ENCODE measurements at regions not wholly inside any gene's neighbourhood (a gene's known extent, or its start where the extent isn't known, plus 50 kb on each side); places are given as distances from the start of the nearest gene placed in this dataset.

DNA sequence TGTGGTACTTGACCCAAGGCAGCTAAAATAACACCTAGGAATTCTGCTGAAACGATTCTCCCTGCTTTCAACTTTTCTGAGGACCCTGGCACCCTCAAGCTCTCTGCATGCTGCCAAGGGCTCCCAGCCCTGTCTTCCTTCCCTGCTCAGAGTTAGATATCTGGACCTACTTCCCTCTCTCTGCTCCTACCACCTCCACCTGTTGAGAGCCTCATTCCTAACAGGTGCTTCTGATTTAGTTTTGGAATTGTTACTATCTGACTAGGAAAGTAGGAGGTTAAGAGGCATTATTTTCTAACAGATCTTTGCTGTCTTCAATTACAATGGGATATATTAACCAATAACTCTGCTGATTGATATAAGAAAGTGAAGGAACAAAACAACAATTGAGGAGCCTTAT is 253.8 kb downstream of the FZD1 start:
- H3K4me3 Mint-ChIP-seq, result no peak overlapping the region
- no peaks in the 10 kb centered on the region for H3K4me1 Mint-ChIP-seq (ENCODE audit: low read depth)
- no peak for DNase-seq (ENCODE audit: low spot score)
- H3K27ac Mint-ChIP-seq, result no peak overlapping the region
- no peaks in the 10 kb centered on the region for H3K27me3 Mint-ChIP-seq (ENCODE audit: low read depth)
- H3K36me3 Mint-ChIP-seq (ENCODE audit: low read depth), result no peaks in the 10 kb centered on the region
- H3K9me3 Mint-ChIP-seq, result no peaks in the 10 kb centered on the region

DNA sequence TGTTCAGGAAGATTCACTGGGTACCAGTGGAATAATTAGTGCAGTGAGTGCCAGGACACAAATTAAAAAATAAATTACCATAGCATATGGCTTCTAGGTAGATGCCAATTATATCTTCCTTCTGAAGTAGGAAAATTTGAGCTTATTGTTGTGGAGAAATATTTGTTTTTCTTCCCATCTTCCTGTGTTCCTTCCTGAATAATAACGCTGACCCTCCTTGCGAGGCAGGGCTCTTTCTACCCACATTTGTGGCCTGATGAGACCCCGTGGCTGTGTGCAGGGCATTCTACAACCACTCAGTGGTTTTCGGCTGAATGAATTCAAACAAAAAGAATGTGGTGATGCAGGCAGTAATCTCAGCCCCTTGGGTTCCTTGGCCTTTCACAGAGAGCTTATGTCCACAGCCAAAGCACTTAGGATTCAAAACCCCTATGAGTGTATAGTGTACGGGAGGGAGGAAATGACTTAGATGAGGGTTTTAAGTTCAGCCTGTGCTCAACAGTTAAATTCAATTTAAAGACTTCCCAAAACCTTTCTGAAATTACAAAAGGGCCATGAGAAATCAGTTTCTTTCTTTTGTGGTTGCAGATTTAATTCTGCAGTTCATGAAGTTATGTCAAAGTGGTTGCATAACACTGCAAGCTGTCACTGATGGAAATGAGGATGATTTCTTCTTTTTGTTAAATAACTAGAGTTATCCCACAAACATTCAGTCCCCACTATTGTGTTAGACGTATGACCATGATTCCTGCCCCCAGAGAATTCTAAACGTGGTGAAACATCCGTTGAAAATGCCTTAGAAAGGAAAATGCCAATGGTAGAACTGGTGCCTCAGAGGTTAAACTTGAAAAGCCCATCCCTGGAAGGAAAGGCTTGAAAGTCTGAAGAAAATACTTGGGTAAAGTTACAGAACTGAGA is 255.3 kb downstream of the FZD1 start:
- H3K27ac Mint-ChIP-seq, result no peak overlapping the region
- H3K4me3 Mint-ChIP-seq, result no peak overlapping the region
- H3K36me3 Mint-ChIP-seq (ENCODE audit: low read depth), result no peaks in the 10 kb centered on the region
- H3K27me3 Mint-ChIP-seq (ENCODE audit: low read depth), result no peaks in the 10 kb centered on the region
- H3K4me1 Mint-ChIP-seq (ENCODE audit: low read depth), result no peaks in the 10 kb centered on the region
- H3K9me3 Mint-ChIP-seq, result no peaks in the 10 kb centered on the region
- no peak for DNase-seq (ENCODE audit: low spot score)

DNA sequence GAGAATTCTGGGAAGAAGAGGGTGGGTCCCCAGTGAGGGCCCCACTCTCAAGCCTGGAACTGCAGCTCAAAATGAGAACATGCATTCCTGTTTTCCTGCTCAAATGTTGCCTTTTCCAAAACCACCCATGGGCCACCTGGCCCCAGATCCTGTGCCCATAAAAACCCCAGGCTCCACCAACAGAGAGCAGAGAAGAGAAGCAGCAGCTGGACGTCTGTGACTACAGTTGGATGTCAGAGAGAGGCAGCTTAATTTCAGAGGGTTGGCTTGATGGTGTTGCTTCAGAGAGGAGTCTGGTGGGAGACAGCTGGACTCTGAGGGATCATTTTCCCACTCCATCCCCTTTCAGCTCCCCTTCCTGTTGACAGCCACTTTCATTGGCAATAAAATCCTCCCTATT is 256.4 kb downstream of the FZD1 start:
- Mint-ChIP-seq H3K36me3 (ENCODE audit: low read depth) (no peaks in the 10 kb centered on the region), H3K4me3 (no peak overlapping the region), H3K9me3 (no peaks in the 10 kb centered on the region), H3K27ac (no peak overlapping the region), H3K4me1 (ENCODE audit: low read depth) (no peaks in the 10 kb centered on the region), H3K27me3 (ENCODE audit: low read depth) (no peaks in the 10 kb centered on the region)
- no peak for DNase-seq (ENCODE audit: low spot score)

DNA sequence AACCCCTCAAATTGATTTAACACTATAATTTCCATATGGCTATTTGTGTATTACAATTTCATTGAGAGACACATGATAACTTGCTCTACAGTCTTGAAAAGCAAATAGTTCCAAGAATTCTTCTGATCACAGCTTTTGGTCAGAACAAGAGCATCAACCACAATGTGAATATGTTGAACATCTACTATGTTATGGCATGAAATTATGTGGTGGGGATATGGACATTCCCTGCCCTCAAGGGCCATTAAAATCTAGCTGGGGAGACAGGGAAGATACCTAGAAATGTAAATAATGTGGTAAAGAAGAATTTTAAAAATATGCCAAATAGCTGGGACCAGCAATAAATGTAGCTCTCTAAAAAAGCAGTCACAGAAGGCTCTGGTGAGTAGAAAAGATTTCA is 262.2 kb downstream of the FZD1 start:
- H3K9me3 Mint-ChIP-seq, result peaks cover 17% of the 10 kb centered on the region
- DNase-seq (ENCODE audit: low spot score), result no peak
- no peaks in the 10 kb centered on the region for H3K27me3 Mint-ChIP-seq (ENCODE audit: low read depth)

DNA sequence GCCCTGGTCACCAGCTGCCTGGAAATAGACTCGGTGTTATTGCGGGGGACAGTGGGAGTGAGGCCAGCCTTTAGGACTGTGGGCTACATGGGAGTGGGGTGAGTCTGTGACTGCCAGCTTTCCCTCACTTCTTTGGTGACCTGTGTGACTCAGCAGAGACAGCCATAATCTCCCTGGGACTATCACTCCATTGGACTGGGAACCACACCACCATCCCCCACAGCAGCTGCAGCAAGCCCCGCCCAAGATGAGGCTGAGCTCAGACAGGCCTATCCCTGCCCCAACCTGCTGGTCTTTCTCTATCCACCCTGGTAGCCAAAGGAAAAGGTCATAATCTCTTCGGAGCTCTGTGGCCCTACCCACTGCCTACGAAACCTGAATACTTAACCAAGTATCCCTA is 263.2 kb downstream of the FZD1 start:
- Mint-ChIP-seq H3K27me3 (ENCODE audit: low read depth) (no peaks in the 10 kb centered on the region), H3K4me1 (ENCODE audit: low read depth) (no peaks in the 10 kb centered on the region)

More for the DNA sequence above, 262.2 kb downstream of the FZD1 start:
- Mint-ChIP-seq H3K4me3 (no peak overlapping the region), H3K4me1 (ENCODE audit: low read depth) (no peaks in the 10 kb centered on the region), H3K36me3 (ENCODE audit: low read depth) (no peaks in the 10 kb centered on the region), H3K27ac (no peak overlapping the region)

DNA sequence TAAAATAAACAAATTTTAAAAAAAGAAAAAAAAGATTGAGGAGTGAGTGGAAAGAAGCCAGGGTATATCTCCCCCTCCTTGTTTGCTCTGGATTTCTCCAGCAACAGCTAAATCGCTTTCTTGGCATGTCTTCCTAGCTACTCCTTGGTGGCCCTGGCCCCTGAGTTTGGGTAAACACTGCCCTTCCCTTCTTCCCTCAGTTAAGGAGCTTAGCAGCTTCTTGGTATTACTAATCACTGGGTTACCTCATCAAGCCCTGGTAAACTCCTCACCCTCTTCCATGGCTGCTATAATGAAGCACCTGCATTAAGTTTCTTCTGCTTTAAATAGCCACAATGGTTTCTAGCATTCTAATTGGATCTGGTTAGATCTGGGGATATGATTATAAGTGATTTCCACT is 269.8 kb downstream of the FZD1 start:
- Mint-ChIP-seq H3K27ac (no peak overlapping the region), H3K9me3 (peaks cover 19% of the 10 kb centered on the region), H3K36me3 (ENCODE audit: low read depth) (no peaks in the 10 kb centered on the region), H3K27me3 (ENCODE audit: low read depth) (no peaks in the 10 kb centered on the region), H3K4me3 (no peak overlapping the region), H3K4me1 (ENCODE audit: low read depth) (no peaks in the 10 kb centered on the region)
- no peak for DNase-seq (ENCODE audit: low spot score)

More for the DNA sequence above, 263.2 kb downstream of the FZD1 start:
- DNase-seq (ENCODE audit: low spot score), result no peak
- Mint-ChIP-seq H3K4me3 (no peak overlapping the region), H3K27ac (no peak overlapping the region), H3K9me3 (peaks cover 24% of the 10 kb centered on the region), H3K36me3 (ENCODE audit: low read depth) (no peaks in the 10 kb centered on the region)

DNA sequence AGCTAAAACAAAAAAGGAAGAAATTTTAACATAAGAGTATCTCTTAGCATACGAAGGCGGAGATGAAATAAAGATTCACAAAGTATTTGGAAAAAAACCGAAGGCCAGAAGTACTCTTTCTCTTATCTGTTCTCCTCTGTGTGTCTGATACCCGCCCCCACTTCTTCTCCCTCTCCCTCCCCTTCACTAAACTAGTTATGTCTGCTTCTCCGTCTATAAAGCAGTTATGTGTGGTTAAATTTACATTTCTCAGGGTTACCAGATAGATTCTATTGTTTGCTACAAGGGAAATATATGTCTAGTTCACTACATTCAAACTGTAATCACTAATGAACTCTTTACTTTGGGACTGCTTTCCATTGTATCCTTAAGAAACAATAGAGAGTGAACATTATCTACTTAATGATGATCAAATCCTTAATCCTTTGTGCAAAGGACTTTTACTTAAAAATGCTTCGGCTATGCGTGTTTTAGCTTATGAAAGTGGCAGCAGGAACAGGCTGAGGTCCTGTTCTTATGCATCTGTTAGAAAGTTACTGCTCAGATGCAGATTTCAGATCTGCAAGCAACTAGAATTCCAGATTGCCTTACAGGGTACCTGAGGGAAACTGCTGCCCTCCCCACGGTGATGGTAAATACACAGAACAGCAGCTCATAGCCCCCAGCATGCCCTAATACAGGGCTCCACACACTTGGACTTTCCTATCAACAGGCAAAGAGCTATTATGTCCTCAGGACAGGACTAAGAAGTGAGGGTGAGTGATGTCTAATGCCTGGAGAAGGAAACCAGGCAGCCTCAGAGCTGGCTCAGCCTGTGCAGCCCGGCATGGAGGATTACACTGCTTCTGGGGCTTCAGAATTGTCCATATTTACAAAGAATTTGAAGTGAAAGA is 273.3 kb downstream of the FZD1 start:
- Mint-ChIP-seq H3K9me3 (peaks cover under 1% of the 10 kb centered on the region), H3K27ac (no peak overlapping the region), H3K36me3 (ENCODE audit: low read depth) (no peaks in the 10 kb centered on the region), H3K4me1 (ENCODE audit: low read depth) (no peaks in the 10 kb centered on the region), H3K27me3 (ENCODE audit: low read depth) (no peaks in the 10 kb centered on the region), H3K4me3 (no peak overlapping the region)
- DNase-seq (ENCODE audit: low spot score), result no peak

DNA sequence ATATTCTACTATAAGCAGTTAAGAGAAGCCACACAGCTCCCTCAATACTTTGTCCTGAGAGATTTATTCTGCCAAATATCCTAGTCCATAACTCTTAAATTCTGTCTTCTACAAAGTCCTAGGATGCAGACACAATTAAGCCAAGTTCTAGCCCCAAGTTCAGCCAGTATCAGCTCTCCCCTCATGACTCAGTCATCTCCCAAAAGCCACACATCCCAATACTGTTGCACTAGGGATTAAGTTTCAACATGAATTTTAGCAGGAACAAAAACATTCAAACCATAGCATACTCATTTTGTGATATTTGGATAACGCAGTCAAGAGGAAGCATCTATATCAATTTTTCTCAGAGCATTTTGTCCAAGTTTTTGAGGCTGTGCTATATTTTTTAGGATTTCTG is 277.4 kb downstream of the FZD1 start:
- Mint-ChIP-seq H3K27me3 (ENCODE audit: low read depth) (no peaks in the 10 kb centered on the region), H3K27ac (no peak overlapping the region), H3K4me3 (no peak overlapping the region), H3K36me3 (ENCODE audit: low read depth) (no peaks in the 10 kb centered on the region), H3K9me3 (no peaks in the 10 kb centered on the region), H3K4me1 (ENCODE audit: low read depth) (no peaks in the 10 kb centered on the region)
- DNase-seq (ENCODE audit: low spot score), result no peak

DNA sequence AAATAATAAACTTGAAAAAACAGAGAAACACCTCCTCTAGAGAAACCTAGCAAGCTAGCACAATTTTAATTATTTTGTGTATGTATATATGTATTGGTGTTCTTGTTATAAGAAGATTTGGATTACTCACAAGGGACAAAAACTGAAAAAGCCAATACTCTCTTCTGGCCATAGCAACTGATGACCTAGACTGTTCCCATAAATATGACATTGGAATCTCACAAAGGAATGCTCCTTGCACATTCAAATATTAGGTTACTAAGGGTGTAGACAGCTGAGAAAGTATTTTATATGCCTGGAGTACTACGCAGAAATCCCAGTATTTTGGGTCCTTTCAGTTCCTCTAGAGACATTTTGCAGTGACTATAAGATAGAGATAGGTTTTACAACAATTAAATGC is 279.4 kb downstream of the FZD1 start:
- Mint-ChIP-seq H3K36me3 (ENCODE audit: low read depth) (no peaks in the 10 kb centered on the region), H3K27me3 (ENCODE audit: low read depth) (no peaks in the 10 kb centered on the region), H3K4me3 (no peak overlapping the region), H3K9me3 (no peaks in the 10 kb centered on the region), H3K27ac (no peak overlapping the region), H3K4me1 (ENCODE audit: low read depth) (no peaks in the 10 kb centered on the region)
- DNase-seq (ENCODE audit: low spot score), result no peak

DNA sequence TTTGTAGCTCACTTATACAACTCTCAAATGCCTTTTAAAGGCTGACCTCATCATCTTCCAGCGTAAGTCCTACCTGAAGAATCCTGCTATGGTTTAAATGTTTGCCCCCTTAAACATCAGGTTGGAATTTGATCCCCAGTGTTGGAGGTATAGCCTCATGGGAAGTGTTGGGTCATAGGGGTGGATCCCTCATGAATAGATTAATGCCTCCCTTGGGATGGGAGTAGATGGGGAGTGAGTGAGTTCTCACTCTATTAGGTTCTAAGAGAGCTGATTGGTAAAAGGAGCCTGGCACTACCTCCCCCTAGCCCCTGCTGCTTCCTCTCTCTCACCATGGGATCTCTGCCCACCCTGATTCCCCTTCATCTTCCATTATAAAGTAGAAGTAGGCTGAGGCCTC is 285.6 kb downstream of the FZD1 start:
- Mint-ChIP-seq H3K4me3 (no peak overlapping the region), H3K27ac (no peak overlapping the region), H3K9me3 (no peaks in the 10 kb centered on the region), H3K4me1 (ENCODE audit: low read depth) (no peaks in the 10 kb centered on the region), H3K27me3 (ENCODE audit: low read depth) (no peaks in the 10 kb centered on the region), H3K36me3 (ENCODE audit: low read depth) (no peaks in the 10 kb centered on the region)
- DNase-seq (ENCODE audit: low spot score), result no peak

DNA sequence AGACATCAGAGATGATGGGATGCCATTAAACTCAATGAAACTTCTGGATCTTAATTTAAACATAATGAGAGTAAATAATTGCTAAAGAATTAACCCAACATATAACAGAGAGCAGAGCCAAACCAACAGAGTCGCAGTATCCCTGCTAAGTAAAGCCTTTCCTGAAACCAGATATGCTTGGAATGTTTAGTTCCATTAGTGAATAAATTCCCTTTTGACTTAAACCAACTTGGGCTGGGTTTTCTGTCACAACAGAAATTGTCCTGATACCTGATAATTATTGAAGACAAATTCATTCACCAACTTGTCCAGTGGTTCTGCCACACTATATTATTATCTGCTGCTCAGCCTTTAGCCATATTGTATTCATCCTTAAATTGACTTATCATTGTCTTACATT is 286.7 kb downstream of the FZD1 start:
- Mint-ChIP-seq H3K27me3 (ENCODE audit: low read depth) (no peaks in the 10 kb centered on the region), H3K9me3 (no peaks in the 10 kb centered on the region), H3K4me1 (ENCODE audit: low read depth) (no peaks in the 10 kb centered on the region), H3K27ac (no peak overlapping the region), H3K4me3 (no peak overlapping the region), H3K36me3 (ENCODE audit: low read depth) (no peaks in the 10 kb centered on the region)
- DNase-seq (ENCODE audit: low spot score), result no peak

DNA sequence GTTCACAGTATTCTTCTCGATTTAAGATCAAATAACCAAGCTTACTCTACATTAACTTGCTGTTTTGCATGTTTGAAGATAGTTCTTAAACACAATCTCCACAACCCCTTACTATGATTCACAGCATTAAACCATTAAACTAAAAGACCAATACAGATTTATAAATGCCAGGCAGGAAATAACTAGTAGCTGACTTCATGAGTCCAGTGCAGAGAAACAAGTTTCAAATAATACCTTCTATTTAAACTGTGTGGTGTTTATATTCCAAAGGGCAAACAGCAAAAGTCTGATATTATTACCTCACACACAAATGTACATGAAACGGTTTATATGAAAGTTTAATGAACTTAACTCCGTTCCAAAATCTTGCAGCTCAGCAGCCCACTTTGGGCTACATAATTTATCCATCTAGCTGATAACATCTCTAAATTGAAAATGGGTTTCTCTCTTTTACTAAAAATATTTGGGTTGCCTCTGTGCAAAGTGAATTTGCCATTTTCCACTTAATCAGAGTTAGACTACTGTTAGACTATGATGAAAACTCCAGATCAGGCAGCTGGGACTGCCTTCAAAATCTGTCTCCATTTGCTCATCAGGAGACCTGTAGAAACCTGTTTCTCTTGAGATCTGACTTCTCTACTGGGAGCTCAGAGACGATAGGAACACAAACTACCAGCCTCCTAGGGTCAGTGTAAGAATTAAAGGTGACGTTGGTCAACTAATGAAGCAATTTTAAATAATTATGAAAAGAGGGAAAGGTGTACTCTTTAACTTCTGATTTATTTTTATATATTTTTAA is 287.3 kb downstream of the FZD1 start:
- H3K36me3 Mint-ChIP-seq (ENCODE audit: low read depth), result no peaks in the 10 kb centered on the region
- no peak overlapping the region for H3K27ac Mint-ChIP-seq
- no peak overlapping the region for H3K4me3 Mint-ChIP-seq
- no peaks in the 10 kb centered on the region for H3K9me3 Mint-ChIP-seq
- H3K27me3 Mint-ChIP-seq (ENCODE audit: low read depth), result no peaks in the 10 kb centered on the region
- no peak for DNase-seq (ENCODE audit: low spot score)
- H3K4me1 Mint-ChIP-seq (ENCODE audit: low read depth), result no peaks in the 10 kb centered on the region

DNA sequence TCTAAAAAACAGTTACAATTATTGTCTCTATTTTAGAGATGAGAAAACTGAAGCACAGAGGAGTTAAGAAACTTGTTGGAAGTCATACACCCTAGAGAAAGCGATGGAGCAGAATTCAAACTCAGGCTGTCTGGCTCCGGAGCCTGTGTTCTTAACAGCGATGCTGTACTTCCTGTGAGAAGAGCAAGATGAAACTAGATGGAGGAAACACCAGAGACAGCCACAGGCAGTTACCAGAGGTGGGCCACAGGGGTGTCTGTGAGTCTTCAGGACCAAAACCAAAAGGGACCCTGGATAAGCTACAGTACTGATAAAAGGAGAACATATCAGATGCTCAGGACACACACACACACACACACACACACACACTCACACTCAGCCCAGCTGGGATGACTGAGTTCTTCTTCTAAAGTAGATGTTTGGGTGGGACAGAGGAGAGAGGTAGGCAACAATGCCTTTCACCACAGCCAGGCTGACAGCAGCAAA is 289.2 kb downstream of the FZD1 start:
- H3K27me3 Mint-ChIP-seq (ENCODE audit: low read depth), result no peaks in the 10 kb centered on the region
- no peak for DNase-seq (ENCODE audit: low spot score)
- no peak overlapping the region for H3K4me3 Mint-ChIP-seq
- H3K27ac Mint-ChIP-seq, result no peak overlapping the region
- H3K36me3 Mint-ChIP-seq (ENCODE audit: low read depth), result no peaks in the 10 kb centered on the region
- peaks cover 4% of the 10 kb centered on the region for H3K4me1 Mint-ChIP-seq (ENCODE audit: low read depth)
- H3K9me3 Mint-ChIP-seq, result no peaks in the 10 kb centered on the region

All from T-helper 2 cell treated with Interferon-gamma antibody and Interleukin-4, amounts not matched to agents 5 μg/mL and 100 μg/mL, for 36 hours (primary cell).